HepG2 (cell line): ENCODE measurements at regions not wholly inside any gene's neighbourhood (a gene's known extent, or its start where the extent isn't known, plus 50 kb on each side); places are given as distances from the start of the nearest gene placed in this dataset.

Experiments used
- ATAC-seq: fragments of 200-7000 bp; cut with Tn5 transposase; 3 replicates; pipeline ENCODE4 v1.9.1; 2020; ENCODE audit warnings: mild to moderate bottlenecking, moderate library complexity
- BruUV-seq: library from RNA; stranded (reverse); fragments of 400-500 nt; replicated peaks from 2 replicates; lab custom pipeline; 2021; lab: Mats Ljungman, UMichigan
- CTCF ChIA-PET: fragments of 300-600 bp; formaldehyde crosslinking; extraction: SDS; loops from one replicate; lab custom pipeline; 2021; ENCODE audit warnings: low total read pairs, inconsistent platforms, low intra/inter-chr PET ratio; lab: Yijun Ruan, JAX
- POLR2A ChIA-PET: fragments of 350-600 bp; sonication (Branson Sonifier 250); formaldehyde crosslinking; loops from one replicate; lab custom pipeline; 2020; ENCODE audit warnings: antibody characterized with exemption, inconsistent platforms; lab: Yijun Ruan, JAX
- DNase-seq: peaks from one replicate; pipeline ENCODE4 v3.0.0-alpha.2; 2015; ENCODE audit warnings: low spot score
- FAIRE-seq: peaks from 3 replicates; lab custom pipeline; 2011; peaks lifted over from hg19 to GRCh38; lab: Jason Lieb, UNC
- H2AFZ ChIP-seq: one replicate; pipeline ENCODE4 v1.6.1; 2011; ENCODE audit warnings: low read length, inconsistent platforms
- H3K27ac ChIP-seq: fragments of 300-600 bp; 3 replicates; pipeline ENCODE4 v1.8.0; 2011; ENCODE audit warnings: mixed run types, mild to moderate bottlenecking, mixed read lengths, low read length, inconsistent platforms; ENCODE audit not compliant: insufficient read depth; ENCODE audit errors: extremely low read length
- H3K27me3 ChIP-seq, 2 experiments: fragments of 200-600 bp in 1 of 2; 2 replicates in 1 of 2; 3 replicates in 1 of 2; pipeline versions ENCODE4 v1.6.0 to v1.8.0; 2011; ENCODE audit warnings: low read length in 2 of 2, mild to moderate bottlenecking in 2 of 2, moderate library complexity in 2 of 2, inconsistent platforms in 1 of 2; ENCODE audit not compliant: insufficient read depth in 2 of 2, control insufficient read depth in 1 of 2
- H3K36me3 ChIP-seq, 2 experiments: fragments of 200-600 bp in 1 of 2; replicated peaks in 1 of 2; 2 replicates in 1 of 2; 3 replicates in 1 of 2; pipeline versions ENCODE4 v1.5.1 to v1.8.0; 2011; ENCODE audit warnings: low read length in 2 of 2, inconsistent platforms in 1 of 2; ENCODE audit not compliant: insufficient read depth in 2 of 2, control insufficient read depth in 1 of 2
- H3K4me1 ChIP-seq: 2 replicates; pipeline ENCODE4 v1.5.1; 2012; ENCODE audit warnings: low read length, inconsistent platforms; ENCODE audit not compliant: insufficient read depth
- H3K4me2 ChIP-seq: 2 replicates; pipeline ENCODE4 v1.6.0; 2011; ENCODE audit warnings: low read depth, low read length, inconsistent platforms
- H3K4me3 ChIP-seq, 3 experiments: fragments of 200-600 bp in 1 of 3; sonication (generic), shearing (Covaris generic) in 1 of 3; replicated peaks in 1 of 3; 2 replicates each; pipeline ENCODE4 v1.5.1; 2011 to 2016; ENCODE audit warnings: low read length in 3 of 3, inconsistent platforms in 2 of 3, low read depth in 2 of 3, mild to moderate bottlenecking in 2 of 3, control low read depth in 1 of 3, mixed read lengths in 1 of 3; ENCODE audit not compliant: insufficient read depth in 1 of 3
- H3K79me2 ChIP-seq: one replicate; pipeline ENCODE4 v1.6.1; 2011; ENCODE audit warnings: low read length, inconsistent platforms; ENCODE audit not compliant: insufficient read depth
- H3K9ac ChIP-seq: 2 replicates; pipeline ENCODE4 v1.6.0; 2011; ENCODE audit warnings: mild to moderate bottlenecking, low read depth, low read length, inconsistent platforms; ENCODE audit not compliant: insufficient read depth
- H3K9me3 ChIP-seq: 2 replicates; pipeline ENCODE4 v1.5.1; 2012; ENCODE audit warnings: mild to moderate bottlenecking, low read length
- H4K20me1 ChIP-seq: 2 replicates; pipeline ENCODE4 v1.6.0; 2011; ENCODE audit warnings: inconsistent platforms, mild to moderate bottlenecking, low read length, moderate library complexity; ENCODE audit not compliant: insufficient read depth
- FOXA3 ChIP-seq: IDR thresholded peaks from 2 replicates; pipeline ENCODE4 v1.6.1; 2016; ENCODE audit warnings: missing genetic modification reagents, missing compliant biosample characterization
- GATAD2A ChIP-seq: IDR thresholded peaks from 2 replicates; pipeline ENCODE4 v1.6.1; 2016
- NFIB ChIP-seq: sonication (generic); formaldehyde crosslinking; IDR thresholded peaks from 2 replicates; pipeline ENCODE4 v1.9.0; 2021; ENCODE audit warnings: missing genetic modification reagents, mild to moderate bottlenecking, borderline replicate concordance
- PAWR ChIP-seq: sonication (generic); formaldehyde crosslinking; IDR thresholded peaks from 2 replicates; pipeline ENCODE4 v1.4.0; 2020; ENCODE audit warnings: missing genetic modification reagents, mild to moderate bottlenecking, borderline replicate concordance
- PAXIP1 ChIP-seq: sonication (generic); formaldehyde crosslinking; conservative IDR thresholded peaks from 2 replicates; pipeline ENCODE4 v1.4.0; 2020; ENCODE audit warnings: mild to moderate bottlenecking, missing genetic modification reagents, moderate library complexity
- SALL1 ChIP-seq: sonication (generic); formaldehyde crosslinking; IDR thresholded peaks from 2 replicates; pipeline ENCODE4 v1.8.0; 2022; ENCODE audit warnings: mild to moderate bottlenecking, missing genetic modification reagents
- ZNF34 ChIP-seq: sonication (generic); formaldehyde crosslinking; IDR thresholded peaks from 2 replicates; pipeline ENCODE4 v1.4.0; 2020; ENCODE audit warnings: mild to moderate bottlenecking, missing genetic modification reagents, borderline replicate concordance
- ZNF530 ChIP-seq: sonication (generic); formaldehyde crosslinking; IDR thresholded peaks from 2 replicates; pipeline ENCODE4 v1.5.0; 2020; ENCODE audit warnings: low read depth, mild to moderate bottlenecking, missing genetic modification reagents
- ZNF816 ChIP-seq: sonication (generic); formaldehyde crosslinking; IDR thresholded peaks from 2 replicates; pipeline ENCODE4 v1.8.0; 2022; ENCODE audit warnings: missing genetic modification reagents, mild to moderate bottlenecking, borderline replicate concordance
- WGBS: methylation state at CpG from one replicate; pipeline ENCODE4 v1.1.6; 2017; ENCODE audit warnings: low lambda C conversion rate; 5-methylcytosine and 5-hydroxymethylcytosine counted together
- in situ Hi-C: cut with HindIII; loops from 2 replicates; pipeline ENCODE4 v1.10.0; 2017; ENCODE audit warnings: low pct_unique_long_range_greater_than_20kb; ENCODE audit not compliant: extremely low pct_ligation_motif_present
- intact Hi-C: fragments of 100-400 bp; cut with micrococcal nuclease; formaldehyde crosslinking; loops from one replicate; pipeline ENCODE4 v1.10.0; 2022; ENCODE audit not compliant: unreplicated experiment
- TF ChIP-seq, protein P1 (sequence below): sonication (generic); formaldehyde crosslinking; IDR thresholded peaks from 2 replicates; pipeline ENCODE4 v1.9.0; 2021; ENCODE audit warnings: missing genetic modification reagents, borderline replicate concordance
- TF ChIP-seq, protein P2 (sequence below): IDR thresholded peaks from 2 replicates; pipeline ENCODE4 v1.4.0; 2020; ENCODE audit warnings: mild to moderate bottlenecking, missing genetic modification reagents

- TF ChIP-seq, protein P1, sequence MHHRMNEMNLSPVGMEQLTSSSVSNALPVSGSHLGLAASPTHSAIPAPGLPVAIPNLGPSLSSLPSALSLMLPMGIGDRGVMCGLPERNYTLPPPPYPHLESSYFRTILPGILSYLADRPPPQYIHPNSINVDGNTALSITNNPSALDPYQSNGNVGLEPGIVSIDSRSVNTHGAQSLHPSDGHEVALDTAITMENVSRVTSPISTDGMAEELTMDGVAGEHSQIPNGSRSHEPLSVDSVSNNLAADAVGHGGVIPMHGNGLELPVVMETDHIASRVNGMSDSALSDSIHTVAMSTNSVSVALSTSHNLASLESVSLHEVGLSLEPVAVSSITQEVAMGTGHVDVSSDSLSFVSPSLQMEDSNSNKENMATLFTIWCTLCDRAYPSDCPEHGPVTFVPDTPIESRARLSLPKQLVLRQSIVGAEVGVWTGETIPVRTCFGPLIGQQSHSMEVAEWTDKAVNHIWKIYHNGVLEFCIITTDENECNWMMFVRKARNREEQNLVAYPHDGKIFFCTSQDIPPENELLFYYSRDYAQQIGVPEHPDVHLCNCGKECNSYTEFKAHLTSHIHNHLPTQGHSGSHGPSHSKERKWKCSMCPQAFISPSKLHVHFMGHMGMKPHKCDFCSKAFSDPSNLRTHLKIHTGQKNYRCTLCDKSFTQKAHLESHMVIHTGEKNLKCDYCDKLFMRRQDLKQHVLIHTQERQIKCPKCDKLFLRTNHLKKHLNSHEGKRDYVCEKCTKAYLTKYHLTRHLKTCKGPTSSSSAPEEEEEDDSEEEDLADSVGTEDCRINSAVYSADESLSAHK (CRISPR knock-in tag) = no peak
- TF ChIP-seq PAWR (CRISPR knock-in tag) (no peak), ZNF530 (CRISPR knock-in tag) (no peak), ZNF34 (CRISPR knock-in tag) (no peak), NFIB (CRISPR knock-in tag) (no peak)
These were observed 88.0 kb upstream of the ELOVL5 start (continued) for GRCh38 chr6:53436526-53437303.

- DNase-seq = no peak
- Histone ChIP-seq H3K79me2 (no peaks in the 10 kb centered on the region), H3K9me3 (no peaks in the 10 kb centered on the region), H3K27ac (no peak overlapping the region), H2AFZ (no peak overlapping the region), H3K36me3 (no peaks in the 10 kb centered on the region), H3K27me3 (no peaks in the 10 kb centered on the region; a peak in 1 of 5 replicates), H3K4me3 (no peak overlapping the region; a peak in 1 of 6 replicates), H3K4me1 (peaks cover 42% of the 10 kb centered on the region), H4K20me1 (no peaks in the 10 kb centered on the region), H3K4me2 (peak overlapping the region; percentile 66), H3K9ac (no peak overlapping the region)
- ChIA-PET POLR2A (interaction anchor here (1.7 kb wide), 1 partner anchor 74 kb away, joined by 4 read pairs; no protein-coding TSS in a partner anchor), CTCF (interaction anchor here (10.7 kb wide), 1 partner anchor 260 kb away, joined by 152 read pairs; no protein-coding TSS in a partner anchor)
- in situ Hi-C loops = loop anchor here (5.0 kb wide), 1 partner anchor 262 kb away; no protein-coding TSS in a partner anchor
- 0% methylated on average over 2 of the region's 2 CpGs for WGBS
- FAIRE-seq = no peak
- intact Hi-C loops = loop anchor here (5.0 kb wide), 1 partner anchor 77 kb away; no protein-coding TSS in a partner anchor
- no peak for ATAC-seq
- no TSS peak for BruUV-seq
- TF ChIP-seq GATAD2A (CRISPR knock-in tag) (peak; percentile 12; the same call in 1 of the 2 replicates), ZNF816 (CRISPR knock-in tag) (0 out of 2 replicates have a peak, but pooled peaks have one; percentile 23), SALL1 (CRISPR knock-in tag) (no peak), FOXA3 (CRISPR knock-in tag) (peak; percentile 6; the same call in 1 of the 2 replicates), PAXIP1 (CRISPR knock-in tag) (0 out of 2 replicates have a peak, but pooled peaks have one; percentile 16)
- TF ChIP-seq, protein P2, sequence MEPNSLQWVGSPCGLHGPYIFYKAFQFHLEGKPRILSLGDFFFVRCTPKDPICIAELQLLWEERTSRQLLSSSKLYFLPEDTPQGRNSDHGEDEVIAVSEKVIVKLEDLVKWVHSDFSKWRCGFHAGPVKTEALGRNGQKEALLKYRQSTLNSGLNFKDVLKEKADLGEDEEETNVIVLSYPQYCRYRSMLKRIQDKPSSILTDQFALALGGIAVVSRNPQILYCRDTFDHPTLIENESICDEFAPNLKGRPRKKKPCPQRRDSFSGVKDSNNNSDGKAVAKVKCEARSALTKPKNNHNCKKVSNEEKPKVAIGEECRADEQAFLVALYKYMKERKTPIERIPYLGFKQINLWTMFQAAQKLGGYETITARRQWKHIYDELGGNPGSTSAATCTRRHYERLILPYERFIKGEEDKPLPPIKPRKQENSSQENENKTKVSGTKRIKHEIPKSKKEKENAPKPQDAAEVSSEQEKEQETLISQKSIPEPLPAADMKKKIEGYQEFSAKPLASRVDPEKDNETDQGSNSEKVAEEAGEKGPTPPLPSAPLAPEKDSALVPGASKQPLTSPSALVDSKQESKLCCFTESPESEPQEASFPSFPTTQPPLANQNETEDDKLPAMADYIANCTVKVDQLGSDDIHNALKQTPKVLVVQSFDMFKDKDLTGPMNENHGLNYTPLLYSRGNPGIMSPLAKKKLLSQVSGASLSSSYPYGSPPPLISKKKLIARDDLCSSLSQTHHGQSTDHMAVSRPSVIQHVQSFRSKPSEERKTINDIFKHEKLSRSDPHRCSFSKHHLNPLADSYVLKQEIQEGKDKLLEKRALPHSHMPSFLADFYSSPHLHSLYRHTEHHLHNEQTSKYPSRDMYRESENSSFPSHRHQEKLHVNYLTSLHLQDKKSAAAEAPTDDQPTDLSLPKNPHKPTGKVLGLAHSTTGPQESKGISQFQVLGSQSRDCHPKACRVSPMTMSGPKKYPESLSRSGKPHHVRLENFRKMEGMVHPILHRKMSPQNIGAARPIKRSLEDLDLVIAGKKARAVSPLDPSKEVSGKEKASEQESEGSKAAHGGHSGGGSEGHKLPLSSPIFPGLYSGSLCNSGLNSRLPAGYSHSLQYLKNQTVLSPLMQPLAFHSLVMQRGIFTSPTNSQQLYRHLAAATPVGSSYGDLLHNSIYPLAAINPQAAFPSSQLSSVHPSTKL = peak; percentile 4; the same call in 1 of the 2 replicates
These were observed 85.2 kb upstream of the ELOVL5 start for GRCh38 chr6:53433951-53434285.
